ENCODE measurements at regions not wholly inside any gene's neighbourhood (a gene's known extent, or its start where the extent isn't known, plus 50 kb on each side); places are given as distances from the start of the nearest gene placed in this dataset.

- DNase-seq (ENCODE audit: insufficient read length, low spot score), result no peak
- FAIRE-seq, result no peak
Measured at GRCh38 chr16:9500872-9501271, 409.4 kb downstream of the HAPSTR1 start.

- DNase-seq (ENCODE audit: insufficient read length, low spot score) (no peak), FAIRE-seq (no peak)
Measured at GRCh38 chr16:9503251-9503984, 412.0 kb downstream of the HAPSTR1 start.

- DNase-seq (ENCODE audit: insufficient read length, low spot score) (no peak), FAIRE-seq (no peak)
Measured at GRCh38 chr16:9508328-9508936, 417.0 kb downstream of the HAPSTR1 start.

GRCh38 chr16:9509663-9510062 is 418.2 kb downstream of the HAPSTR1 start:
- DNase-seq (ENCODE audit: insufficient read length, low spot score), result no peak
- no peak for FAIRE-seq

GRCh38 chr16:9511389-9511788 is 419.9 kb downstream of the HAPSTR1 start:
- no peak for DNase-seq (ENCODE audit: insufficient read length, low spot score)
- FAIRE-seq, result no peak

GRCh38 chr16:9516444-9516843 is 425.0 kb downstream of the HAPSTR1 start:
- DNase-seq (ENCODE audit: insufficient read length, low spot score) (no peak), FAIRE-seq (no peak)

- FAIRE-seq, result no peak
- no peak for DNase-seq (ENCODE audit: insufficient read length, low spot score)
Measured at GRCh38 chr16:9518051-9518450, 426.6 kb downstream of the HAPSTR1 start.

- DNase-seq (ENCODE audit: insufficient read length, low spot score) (no peak), FAIRE-seq (no peak)
Measured at GRCh38 chr16:9518581-9518980, 427.1 kb downstream of the HAPSTR1 start.

GRCh38 chr16:9521749-9522370 is 430.4 kb downstream of the HAPSTR1 start:
- FAIRE-seq (no peak), DNase-seq (ENCODE audit: insufficient read length, low spot score) (no peak)

- FAIRE-seq (no peak), DNase-seq (ENCODE audit: insufficient read length, low spot score) (no peak)
Measured at GRCh38 chr16:9522614-9523013, 431.2 kb downstream of the HAPSTR1 start.

- DNase-seq (ENCODE audit: insufficient read length, low spot score) (no peak), FAIRE-seq (no peak)
Measured at GRCh38 chr16:9523994-9524393, 432.6 kb downstream of the HAPSTR1 start.

- FAIRE-seq, result no peak
- DNase-seq (ENCODE audit: insufficient read length, low spot score), result no peak
Measured at GRCh38 chr16:9525037-9525436, 433.6 kb downstream of the HAPSTR1 start.

GRCh38 chr16:9526791-9527190 is 435.3 kb downstream of the HAPSTR1 start:
- DNase-seq (ENCODE audit: insufficient read length, low spot score) (no peak), FAIRE-seq (no peak)

GRCh38 chr16:9527976-9528375 is 436.5 kb downstream of the HAPSTR1 start:
- no peak for FAIRE-seq
- DNase-seq (ENCODE audit: insufficient read length, low spot score), result no peak

GRCh38 chr16:9528511-9529079 is 437.2 kb downstream of the HAPSTR1 start:
- DNase-seq (ENCODE audit: insufficient read length, low spot score) (no peak), FAIRE-seq (no peak)

GRCh38 chr16:9533042-9533441 is 441.6 kb downstream of the HAPSTR1 start:
- no peak for DNase-seq (ENCODE audit: insufficient read length, low spot score)
- FAIRE-seq, result no peak

GRCh38 chr16:9534759-9535158 is 443.3 kb downstream of the HAPSTR1 start:
- FAIRE-seq, result no peak

GRCh38 chr16:9536905-9537304 is 445.5 kb downstream of the HAPSTR1 start:
- no peak for DNase-seq (ENCODE audit: insufficient read length, low spot score)
- FAIRE-seq, result no peak

More at GRCh38 chr16:9534759-9535158, 443.3 kb downstream of the HAPSTR1 start:
- no peak for DNase-seq (ENCODE audit: insufficient read length, low spot score)

GRCh38 chr16:9539346-9539745 is 447.9 kb downstream of the HAPSTR1 start:
- DNase-seq (ENCODE audit: insufficient read length, low spot score) (no peak), FAIRE-seq (no peak)

GRCh38 chr16:9541723-9542122 is 450.3 kb downstream of the HAPSTR1 start:
- DNase-seq (ENCODE audit: insufficient read length, low spot score), result no peak
- FAIRE-seq, result no peak

GRCh38 chr16:9542165-9542755 is 450.8 kb downstream of the HAPSTR1 start:
- FAIRE-seq, result no peak
- no peak for DNase-seq (ENCODE audit: insufficient read length, low spot score)
